ENCODE measurements at regions not wholly inside any gene's neighbourhood (a gene's known extent, or its start where the extent isn't known, plus 50 kb on each side); places are given as distances from the start of the nearest gene placed in this dataset.

DNA sequence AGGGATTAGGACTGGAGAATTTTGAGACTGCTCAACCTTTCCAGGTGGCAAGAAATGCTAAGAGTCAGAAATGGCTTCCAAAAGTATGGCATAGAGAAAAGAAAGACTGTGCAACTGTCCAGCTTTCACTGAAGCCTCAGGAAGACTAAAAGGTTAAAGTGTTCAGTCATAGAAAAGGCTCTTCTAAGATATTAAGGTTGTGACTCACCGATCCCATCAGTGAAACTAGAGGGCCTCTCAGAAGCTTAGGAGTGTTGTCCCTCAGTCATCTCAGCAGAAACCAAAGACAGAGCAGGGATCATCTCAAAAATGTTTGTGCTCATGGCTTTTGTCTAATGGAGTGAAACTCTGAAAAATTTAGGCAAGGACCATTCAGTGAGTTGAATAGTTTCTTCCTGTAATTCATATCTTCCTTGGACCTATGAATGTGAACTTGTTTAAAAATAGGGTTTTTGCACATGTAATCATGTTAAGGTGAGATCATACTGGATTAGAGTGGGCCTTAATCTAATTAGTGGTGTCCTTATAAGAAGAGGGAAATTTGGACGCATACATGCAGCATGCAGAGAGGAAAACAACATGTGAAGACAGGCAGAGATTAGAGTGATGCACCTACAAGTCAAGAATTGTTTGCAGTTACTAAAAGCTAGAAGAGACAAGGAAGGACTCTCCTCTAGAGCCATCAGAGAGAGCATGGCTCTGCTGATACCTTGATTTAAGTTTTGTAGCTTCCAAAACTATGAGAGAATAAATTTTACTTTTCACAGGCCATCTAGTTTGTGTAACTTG, 71.3 kb downstream of the RPE65 start:
- peak; percentile 35 for DNase-seq (ENCODE audit: low spot score)

DNA sequence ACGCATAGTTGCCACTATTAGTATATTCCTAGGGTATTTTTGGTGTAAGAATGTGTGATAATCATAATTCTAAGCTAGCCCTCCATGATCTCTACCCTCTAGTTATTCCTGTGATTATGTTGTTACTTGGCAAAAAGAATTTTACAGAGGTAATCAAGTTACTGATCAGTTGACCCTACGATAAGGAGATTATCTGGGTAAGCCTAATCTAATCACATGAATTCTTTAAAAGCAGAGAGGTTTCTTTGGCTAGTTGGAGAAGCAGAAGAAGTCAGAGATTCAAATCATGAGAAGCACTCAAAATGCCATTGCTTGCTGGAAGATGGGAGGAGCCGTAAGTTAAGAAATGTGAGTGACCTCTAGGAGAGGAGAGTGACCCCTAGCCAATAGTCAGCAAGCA, 72.7 kb downstream of the RPE65 start:
- DNase-seq (ENCODE audit: low spot score): no peak

DNA sequence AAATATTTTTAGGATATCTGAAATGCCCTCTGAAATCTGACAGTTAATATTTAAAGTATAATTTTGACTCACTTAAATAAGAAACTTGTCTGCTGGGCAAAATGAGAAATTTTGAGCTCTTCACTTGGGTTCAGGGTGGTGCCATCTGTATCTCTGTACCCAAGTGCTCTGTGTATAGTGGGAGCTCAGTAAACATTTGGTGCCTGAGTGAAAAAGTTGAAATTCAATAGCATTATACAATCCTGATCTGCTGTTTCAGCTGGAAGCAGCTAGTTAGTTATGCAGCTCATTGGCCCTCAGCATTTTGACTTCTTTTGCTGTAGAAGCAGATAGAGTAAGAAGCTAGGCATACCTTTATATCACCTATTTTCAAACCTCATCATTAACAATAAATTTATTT, 73.3 kb downstream of the RPE65 start:
- DNase-seq (ENCODE audit: low spot score): no peak

DNA sequence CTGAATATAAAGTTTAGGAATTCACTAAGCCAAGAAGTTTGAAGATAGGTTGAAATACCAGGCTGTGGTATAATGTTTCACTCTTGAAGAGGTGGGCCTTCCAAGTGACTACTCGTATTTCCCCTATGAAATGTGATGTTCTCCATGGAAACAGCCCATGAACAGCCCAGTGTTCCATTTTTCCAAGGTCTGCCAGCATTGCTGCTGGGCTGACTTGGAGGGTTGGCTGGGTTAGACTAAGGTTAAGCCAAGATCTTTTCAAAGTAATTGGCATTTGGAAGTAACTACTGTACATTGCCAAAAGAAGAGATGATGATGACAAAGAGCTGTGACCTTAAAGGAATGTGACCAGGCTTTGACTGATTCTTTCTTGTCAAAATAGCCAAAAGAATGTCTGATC, 73.8 kb downstream of the RPE65 start:
- no peak for DNase-seq (ENCODE audit: low spot score)

DNA sequence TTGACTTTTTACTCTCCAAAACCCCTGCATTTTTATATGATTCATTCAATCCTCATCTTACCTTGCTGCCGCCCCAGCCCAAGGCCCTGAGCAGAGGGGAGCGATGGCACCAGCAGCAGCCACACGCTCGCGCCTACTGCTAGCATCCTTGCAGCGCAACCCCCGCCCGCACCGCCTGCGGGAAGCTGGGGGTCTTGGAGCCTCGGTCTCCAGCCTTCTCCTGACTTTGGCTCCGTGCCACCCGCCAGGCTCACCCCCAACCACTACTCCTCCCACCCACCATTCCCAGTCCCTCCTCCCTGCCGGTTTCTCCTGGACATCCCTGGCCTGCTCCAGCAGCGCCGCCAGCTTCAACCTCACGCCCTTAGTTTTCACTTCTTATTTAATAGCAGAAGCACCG, 76.6 kb downstream of the RPE65 start:
- DNase-seq (ENCODE audit: low spot score): no peak

DNA sequence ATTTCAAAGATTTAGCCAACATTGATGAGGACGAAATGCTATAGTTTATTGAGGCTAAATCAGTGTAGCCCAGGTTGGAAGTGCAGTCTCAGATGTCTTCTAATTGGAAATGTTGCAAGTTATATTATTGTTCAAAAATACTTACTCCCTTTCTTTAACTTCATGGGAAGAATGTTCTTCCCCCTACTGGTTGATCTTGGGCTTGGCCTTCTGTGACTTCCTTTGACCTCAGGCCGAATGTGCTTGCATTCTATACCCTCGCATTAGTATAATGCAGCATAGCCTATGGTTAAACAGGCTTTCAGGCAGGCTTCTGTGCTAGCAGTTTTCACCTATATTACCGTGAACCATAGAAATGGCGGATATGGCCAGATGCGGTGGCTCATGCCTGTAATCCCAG, 77.3 kb downstream of the RPE65 start:
- no peak for DNase-seq (ENCODE audit: low spot score)

DNA sequence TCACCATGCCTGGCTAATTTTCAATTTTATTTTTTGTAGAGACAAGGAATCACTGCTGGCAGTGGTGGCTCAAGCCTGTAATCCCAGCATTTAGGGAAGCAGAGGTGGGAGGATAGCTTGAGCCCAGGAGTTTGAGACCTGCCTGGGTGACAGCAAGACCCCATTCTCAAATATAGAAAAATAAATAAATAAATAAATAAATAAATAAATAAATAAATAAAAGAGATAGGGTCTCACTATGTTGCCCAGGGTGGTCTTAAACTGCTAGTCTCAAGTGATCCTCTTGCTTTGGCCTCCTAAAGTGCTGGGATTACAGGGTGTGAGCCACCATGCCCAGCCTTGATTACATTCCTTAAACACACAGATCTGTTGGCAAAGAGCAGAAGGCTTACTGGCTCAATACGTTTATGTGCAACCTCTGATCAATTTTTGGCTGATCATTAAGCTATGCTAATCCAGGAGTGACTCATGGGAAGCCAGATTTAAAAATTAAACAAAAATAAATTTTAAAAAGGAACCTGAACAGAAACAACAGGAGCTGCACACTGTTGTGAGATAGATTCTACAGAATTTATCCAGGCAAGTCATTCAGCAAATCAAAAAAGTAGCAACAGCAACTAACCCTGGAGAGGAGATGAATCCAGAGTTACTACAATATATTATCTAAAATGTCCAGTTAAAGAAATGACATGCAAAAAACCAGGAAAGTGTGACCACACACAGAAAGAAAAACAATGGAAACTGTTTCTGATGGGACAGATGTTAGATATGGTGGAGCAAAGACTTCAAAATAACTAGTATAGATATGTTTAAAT, 79.4 kb downstream of the RPE65 start:
- DNase-seq (ENCODE audit: low spot score): no peak

DNA sequence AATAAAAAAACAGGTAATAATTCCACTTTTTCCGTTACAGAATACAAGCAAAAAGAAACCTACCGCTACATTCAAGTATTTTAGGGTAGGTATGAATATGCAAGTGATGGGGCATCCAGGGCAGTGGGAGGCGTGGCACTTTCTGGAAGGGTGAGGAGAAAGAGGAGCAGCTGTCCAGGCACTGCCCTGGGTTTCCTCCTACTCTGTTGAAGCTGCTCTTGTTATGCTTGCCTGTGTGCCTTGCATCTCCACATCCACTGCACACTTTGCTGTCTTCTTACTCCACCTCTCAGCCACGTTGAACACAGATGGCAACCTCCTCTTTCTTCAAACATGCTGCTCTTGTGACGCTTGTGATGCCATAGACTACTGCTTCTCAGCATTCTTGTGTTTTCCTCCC, 83.2 kb downstream of the RPE65 start:
- DNase-seq (ENCODE audit: low spot score): no peak

DNA sequence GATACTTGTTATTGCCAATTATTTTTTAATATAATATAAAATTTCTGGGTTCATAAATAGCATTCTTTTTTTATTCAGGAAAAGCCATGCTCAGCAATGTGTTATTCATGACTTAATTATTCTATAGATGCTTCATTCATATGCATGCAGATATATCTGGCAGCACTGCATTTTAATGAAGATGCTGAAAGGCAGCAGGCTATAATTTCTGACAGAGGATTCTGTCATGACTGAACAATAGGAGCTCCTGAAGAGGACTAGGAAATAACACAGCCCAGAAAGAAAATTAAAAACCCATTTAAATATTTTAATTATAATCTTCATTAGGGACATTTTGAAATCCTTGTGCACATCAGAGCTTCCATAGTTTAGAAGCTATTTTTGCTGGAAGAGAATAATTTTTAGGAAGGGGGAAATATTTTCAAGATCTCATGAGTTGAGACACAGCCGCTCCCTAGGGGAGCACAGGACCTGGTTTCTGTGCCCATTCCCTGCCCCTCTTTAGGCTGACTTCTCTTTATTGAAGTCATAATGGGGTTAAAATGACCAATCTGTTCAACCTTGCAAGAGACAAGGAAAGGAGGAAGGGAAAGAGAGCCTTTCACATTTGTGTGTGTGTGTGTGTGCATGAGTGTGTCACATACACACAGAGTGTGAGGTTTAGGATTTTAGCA, 83.9 kb downstream of the RPE65 start:
- no peak for DNase-seq (ENCODE audit: low spot score)

DNA sequence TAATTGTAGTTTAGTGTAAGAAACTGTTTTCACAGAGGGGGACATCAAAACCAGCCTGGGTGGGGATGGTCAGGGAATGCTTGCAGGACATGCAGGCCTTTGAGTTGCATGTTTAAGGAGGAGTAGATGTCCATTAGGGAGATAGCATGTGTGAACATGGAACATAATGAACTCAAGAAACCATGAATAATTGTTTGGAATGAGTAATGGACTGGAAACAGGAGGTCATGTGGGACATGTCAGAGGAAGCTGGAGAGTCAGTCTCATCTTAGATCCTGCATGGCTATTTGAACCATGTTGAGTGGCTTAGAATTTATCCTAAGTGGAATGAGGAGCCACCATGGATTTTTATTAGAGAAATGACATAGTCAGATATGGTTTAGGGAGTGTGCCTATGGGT, 86.4 kb downstream of the RPE65 start:
- DNase-seq (ENCODE audit: low spot score): peak; percentile 19

DNA sequence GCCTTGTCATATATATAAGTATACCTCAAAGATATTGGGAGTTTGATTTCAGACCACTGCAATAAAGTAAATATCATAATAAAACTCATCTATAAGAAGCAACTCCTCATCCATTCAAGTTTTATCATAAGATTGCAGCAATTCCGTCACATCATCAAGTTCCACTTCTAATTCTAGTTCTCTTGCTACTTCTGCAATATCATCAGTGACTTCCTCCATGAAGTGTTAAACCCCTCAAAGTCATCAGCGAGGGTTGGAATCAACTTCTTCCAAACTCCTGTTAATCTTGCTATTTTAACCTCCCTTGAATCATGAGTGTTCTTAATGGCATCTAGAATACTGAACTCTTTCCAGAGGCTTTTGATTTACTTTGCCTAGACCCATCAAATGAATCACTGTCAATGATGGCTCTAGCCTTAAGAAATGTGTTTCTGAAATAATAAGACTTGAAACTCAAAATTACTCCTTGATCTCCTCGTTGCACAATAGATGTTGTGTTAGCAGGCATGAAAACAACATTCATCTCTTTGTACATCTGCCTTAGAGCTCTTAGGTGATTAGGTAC, 88.3 kb downstream of the RPE65 start:
- DNase-seq (ENCODE audit: low spot score): no peak

DNA sequence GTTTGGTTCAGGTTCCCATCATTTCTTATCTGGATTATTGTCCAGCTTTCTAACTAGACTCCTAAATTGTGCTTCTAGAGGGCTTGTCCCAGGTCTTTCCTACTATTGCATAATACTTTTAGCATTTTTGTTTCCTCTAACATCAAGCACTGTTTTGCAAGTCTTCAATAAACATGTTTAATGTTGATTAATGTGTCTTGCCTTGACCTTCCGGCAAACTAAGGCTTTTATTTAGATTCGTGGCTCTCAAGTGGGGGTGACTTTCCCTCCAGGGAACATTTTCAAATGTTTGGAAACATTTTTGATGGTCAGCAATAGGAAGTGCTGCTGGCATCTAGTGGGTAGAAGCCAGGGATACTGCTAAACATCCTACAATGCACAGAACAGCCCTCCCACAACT, 90.7 kb downstream of the RPE65 start:
- DNase-seq (ENCODE audit: low spot score): no peak

DNA sequence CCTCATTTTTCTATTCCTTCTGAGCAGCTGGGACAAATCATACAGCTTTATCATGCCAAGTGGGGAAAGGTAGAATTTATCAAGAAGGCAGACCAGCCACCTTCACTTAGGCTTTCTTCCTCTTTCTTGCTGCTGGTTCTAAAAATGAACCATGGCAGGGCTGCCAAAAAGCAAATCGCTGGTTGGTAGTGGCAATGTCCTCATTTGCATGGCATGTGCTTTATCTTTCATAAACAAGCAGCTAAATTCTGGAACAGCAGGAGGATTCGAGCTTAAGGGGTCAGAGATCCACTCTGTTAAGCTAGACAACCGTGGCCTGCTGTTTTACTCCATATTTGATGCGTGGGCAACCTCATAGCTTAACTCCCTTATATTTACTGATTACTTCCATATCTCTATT, 91.3 kb downstream of the RPE65 start:
- DNase-seq (ENCODE audit: low spot score): no peak

DNA sequence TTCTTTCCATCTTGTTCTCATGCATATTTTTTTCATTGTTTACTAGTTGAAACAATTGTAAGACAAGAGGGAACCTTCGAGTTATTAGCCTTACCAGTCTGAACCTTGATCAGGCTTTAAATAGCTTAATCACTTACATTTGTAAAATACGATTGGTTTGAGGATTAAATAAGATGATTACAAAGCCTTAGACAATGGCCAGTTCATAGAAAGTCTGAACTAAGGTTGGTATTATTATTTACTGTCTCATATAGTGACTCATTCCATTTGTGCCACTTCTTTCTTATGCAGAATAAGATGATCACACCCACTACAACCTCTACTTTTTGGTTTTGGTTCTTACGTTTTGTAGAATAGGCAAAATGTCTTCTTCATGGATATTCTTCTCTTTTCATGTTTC, 94.1 kb downstream of the RPE65 start:
- no peak for DNase-seq (ENCODE audit: low spot score)

DNA sequence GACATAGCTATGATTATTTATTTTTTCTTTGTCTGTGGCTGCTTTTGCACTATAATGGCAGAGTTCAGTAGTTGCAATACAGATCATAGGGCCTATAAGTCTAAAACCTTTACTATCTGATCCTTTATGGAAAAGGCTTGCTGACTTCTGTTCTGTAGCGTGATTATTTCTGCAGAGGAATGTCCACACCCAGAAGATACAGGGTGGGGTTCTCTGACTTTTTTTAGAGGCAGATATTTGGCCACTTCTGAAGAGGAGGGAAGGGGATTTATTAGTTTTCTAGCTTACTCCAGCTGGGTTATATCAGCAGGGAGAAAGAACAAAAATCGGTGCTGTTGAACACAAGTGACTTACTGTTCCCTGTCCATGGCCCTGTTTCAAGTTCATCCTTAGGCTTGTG, 97.6 kb downstream of the RPE65 start:
- no peak for DNase-seq (ENCODE audit: low spot score)

DNA sequence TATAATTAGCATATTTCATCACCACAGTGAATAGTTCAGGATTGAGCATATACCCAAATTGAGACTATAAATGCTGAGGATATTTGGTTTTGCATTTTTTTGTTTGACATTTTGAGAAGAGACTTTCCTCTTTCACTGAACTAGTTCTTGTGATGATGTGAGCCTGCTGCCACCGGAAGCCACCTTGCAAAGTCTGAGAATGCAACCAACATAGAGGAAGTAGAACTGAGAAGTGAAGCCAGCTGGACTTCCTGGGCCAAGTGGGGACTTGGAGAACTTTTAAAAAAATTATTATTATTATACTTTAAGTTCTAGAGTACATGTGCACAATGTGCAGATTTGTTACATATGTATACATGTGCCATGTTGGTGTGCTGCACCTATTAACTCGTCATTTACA, 102.3 kb downstream of the RPE65 start:
- no peak for DNase-seq (ENCODE audit: low spot score)

DNA sequence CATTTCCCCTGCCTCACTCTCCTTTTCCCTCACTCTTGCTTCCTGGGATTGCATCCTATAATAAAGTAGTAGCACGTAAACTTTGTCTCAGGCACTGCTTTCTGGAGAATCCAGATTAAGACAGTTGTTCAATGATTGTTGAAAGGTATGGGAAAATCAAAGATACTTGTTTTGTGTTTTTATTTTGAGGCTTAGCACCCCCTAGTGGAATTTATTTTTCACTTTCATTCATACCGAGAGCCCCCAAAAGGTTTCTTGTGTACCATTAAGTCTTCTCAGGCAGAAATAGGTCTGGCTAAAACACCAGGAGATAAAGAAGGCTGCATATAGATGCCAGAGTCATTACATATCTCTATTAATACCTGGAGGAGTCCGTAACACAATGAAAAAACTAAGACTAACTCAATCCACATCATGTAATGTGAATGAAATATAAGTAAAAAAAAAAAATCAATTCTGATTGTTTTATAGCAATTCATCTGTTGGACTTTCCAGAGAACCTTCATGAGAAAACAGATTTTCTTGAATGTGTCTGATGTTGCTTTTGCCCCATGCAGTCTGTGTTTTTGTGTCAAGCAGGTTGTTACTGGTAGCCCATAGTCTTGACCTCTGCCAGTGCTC, 103.5 kb downstream of the RPE65 start:
- peak; percentile 37 for DNase-seq (ENCODE audit: low spot score)

DNA sequence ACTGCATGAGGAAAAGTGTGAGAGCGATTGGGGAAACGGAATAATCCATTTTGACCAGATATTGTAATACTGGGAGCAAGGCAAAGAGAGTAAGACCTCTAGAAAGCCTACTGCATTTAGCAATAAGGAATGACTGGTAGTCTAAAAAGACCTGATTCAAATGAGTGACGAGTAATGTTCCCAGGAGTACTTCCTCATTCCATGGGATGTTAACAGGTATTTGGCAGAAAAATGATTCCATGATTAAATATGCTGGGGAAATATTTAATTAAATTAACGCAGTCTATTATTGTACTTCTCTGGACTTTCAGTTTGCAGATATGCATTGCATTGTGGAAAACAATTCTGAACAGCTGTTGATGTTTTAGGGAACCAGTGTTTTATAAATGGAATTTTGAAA, 105.5 kb downstream of the RPE65 start:
- DNase-seq (ENCODE audit: low spot score): no peak

DNA sequence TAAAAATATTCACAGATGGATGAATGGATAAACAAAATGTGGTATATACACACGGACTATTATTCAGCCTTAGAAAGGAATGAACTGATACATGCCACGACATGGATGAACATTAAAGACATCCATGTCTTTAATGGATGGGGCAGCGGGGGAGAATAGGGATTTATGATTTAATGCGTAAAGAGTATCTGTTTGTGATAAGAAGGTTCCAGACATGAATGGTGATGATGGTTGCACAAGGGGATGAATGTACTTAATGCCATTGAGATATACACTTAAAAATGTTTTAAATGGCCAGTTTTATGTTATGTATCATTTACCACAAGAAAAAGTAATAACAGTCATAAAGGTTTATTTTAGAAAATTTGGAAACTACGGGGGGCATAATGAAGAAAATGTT, 108.6 kb upstream of the WLS start:
- no peak for DNase-seq (ENCODE audit: low spot score)

DNA sequence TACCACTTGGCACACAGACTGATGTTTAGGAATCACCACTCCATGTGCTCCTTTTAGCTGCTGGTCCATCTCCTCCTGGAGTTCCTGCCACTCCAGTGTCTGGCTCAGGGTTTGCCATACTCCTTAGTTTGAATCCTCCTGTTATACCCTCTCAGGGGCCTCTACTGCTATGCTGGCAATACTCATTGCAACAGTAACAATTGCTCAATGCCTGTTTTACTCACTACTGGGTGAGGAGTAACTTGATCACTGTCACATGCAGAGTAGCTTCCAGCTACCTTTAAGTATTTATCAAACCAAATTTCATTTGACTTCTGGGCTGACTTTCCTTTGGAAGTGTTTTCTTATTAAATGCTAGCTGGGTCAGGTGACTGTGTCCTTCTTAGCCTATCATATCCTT, 107.2 kb upstream of the WLS start:
- DNase-seq (ENCODE audit: low spot score): no peak

DNA sequence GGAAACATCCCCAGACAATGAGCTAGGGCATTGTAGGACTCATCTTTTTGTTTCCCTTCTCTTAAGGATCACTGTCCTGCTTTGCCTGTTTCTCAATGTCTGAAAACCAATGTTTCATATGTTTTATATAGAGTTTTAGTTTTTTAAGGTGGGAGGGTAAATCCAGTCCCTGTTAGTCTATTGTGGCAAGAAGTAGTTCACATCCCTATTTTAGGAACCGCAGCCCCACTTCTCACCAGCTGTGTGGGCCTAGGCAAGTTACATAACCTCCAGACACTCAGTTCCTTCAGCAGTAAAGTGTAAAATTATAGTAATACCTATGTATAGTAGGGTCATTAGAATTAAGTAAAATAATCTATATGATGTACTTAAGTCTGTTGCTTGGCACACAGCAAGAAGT, 105.8 kb upstream of the WLS start:
- DNase-seq (ENCODE audit: low spot score): no peak

DNA sequence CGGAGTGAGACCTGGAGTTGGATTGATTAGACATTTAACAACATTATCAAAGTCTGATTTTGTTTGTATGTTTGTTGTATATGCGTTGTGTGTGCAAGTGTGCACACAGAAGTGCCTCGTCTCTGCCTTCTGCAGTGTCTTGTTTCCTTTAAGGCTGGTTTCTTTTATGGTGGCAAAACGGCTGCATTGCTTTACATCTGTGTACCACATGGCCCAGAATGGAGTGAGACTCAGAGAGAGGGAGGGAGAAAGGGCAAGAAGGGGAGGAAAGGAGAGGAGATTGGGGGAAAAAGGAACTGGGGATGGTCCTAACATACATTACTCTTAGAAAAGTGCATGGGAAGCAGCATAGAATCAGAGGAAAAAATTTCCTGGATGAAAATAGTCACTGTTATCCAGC, 99.7 kb upstream of the WLS start:
- no peak for DNase-seq (ENCODE audit: low spot score)
